ENCODE measurements at regions not wholly inside any gene's neighbourhood (a gene's known extent, or its start where the extent isn't known, plus 50 kb on each side); places are given as distances from the start of the nearest gene placed in this dataset.

- Histone ChIP-seq H3K36me3 (no peaks in the 10 kb centered on the region), H3K9me3 (no peaks in the 10 kb centered on the region), H3K27ac (no peak overlapping the region), H3K27me3 (no peaks in the 10 kb centered on the region), H3K4me3 (no peak overlapping the region), H3K4me1 (peaks cover 0 to 14% of the 10 kb centered on the region in 2 donors)
- ATAC-seq (no peak), DNase-seq (no peak)
- in situ Hi-C loops (cut with MboI; ENCODE audit: low sequenced_read_pairs in 4 of 4) (no loop called here), intact Hi-C loops (cut with DNase I; ENCODE audit: low total_unique reads) (no loop called here)
- TF ChIP-seq POLR2A (IDR thresholded peaks at IDR 0.05), result no peak
- no peak for TF ChIP-seq CTCF (IDR thresholded peaks at IDR 0.05 in 4 of 5, conservative IDR thresholded peaks at IDR 0.05 in 1 of 5)
Observed at GRCh38 chr2:221106241-221106640, 465.9 kb downstream of the EPHA4 start.

DNA sequence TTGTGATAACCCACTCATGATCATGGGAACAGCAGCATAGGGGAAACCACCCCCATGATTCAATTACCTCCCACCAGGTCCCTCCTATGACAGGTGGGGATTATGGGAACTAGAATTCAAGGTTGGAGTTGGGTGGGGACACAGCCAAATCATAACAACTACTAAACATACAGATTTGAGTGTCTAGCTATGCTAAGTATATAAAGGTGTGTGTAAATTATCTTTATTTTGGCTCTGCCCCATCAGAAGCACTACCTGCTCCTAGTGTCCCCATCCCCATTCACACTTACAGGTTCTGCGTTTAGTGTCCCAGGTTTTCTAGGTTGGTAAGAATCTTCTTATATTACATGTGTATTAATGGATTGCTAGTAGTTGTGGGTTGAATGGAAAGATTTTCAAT lies 464.7 kb downstream of the EPHA4 start:
- intact Hi-C loops (cut with DNase I; ENCODE audit: low total_unique reads) (no loop called here), in situ Hi-C loops (cut with MboI; ENCODE audit: low sequenced_read_pairs in 4 of 4) (no loop called here)
- no peak for ATAC-seq
- no peaks in the 10 kb centered on the region for H3K9me3 ChIP-seq
- no peaks in the 10 kb centered on the region for H3K27me3 ChIP-seq
- H3K4me1 ChIP-seq, result peaks cover 0 to 14% of the 10 kb centered on the region in 2 donors
- no peak overlapping the region for H3K4me3 ChIP-seq
- no peak for DNase-seq
- no peak for TF ChIP-seq CTCF (IDR thresholded peaks at IDR 0.05 in 4 of 5, conservative IDR thresholded peaks at IDR 0.05 in 1 of 5)
- H3K27ac ChIP-seq, result no peak overlapping the region
- no peaks in the 10 kb centered on the region for H3K36me3 ChIP-seq

DNA sequence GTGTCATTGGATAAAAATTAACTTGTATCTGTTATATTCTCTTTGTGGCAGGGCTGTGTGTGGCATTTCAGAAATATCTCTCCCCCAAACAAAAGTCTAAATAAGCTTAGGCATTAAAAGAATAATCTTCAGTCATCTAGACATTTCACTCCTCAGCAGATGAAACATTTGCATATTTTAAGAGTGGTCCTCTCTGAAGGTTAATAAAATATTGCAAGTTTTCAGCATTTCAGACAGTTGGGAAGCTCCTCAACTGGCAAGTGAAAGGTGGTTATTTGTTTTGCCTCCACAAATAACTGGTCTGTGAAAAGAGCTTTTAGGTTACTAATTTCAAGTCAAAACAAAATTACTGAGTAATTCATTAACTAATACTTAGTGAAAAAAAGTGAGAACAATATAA lies 462.6 kb downstream of the EPHA4 start:
- ATAC-seq (no peak), DNase-seq (no peak)
- H3K9me3 ChIP-seq, result no peaks in the 10 kb centered on the region
- no peak overlapping the region for H3K27ac ChIP-seq
- in situ Hi-C loops (cut with MboI; ENCODE audit: low sequenced_read_pairs in 4 of 4), result no loop called here
- intact Hi-C loops (cut with DNase I; ENCODE audit: low total_unique reads), result no loop called here
- H3K36me3 ChIP-seq, result no peaks in the 10 kb centered on the region
- no peak overlapping the region for H3K4me3 ChIP-seq
- TF ChIP-seq CTCF (IDR thresholded peaks at IDR 0.05 in 4 of 5, conservative IDR thresholded peaks at IDR 0.05 in 1 of 5) (no peak), POLR2A (IDR thresholded peaks at IDR 0.05) (no peak)
- no peaks in the 10 kb centered on the region for H3K27me3 ChIP-seq
- H3K4me1 ChIP-seq, result peaks cover 0 to 3% of the 10 kb centered on the region in 2 donors

DNA sequence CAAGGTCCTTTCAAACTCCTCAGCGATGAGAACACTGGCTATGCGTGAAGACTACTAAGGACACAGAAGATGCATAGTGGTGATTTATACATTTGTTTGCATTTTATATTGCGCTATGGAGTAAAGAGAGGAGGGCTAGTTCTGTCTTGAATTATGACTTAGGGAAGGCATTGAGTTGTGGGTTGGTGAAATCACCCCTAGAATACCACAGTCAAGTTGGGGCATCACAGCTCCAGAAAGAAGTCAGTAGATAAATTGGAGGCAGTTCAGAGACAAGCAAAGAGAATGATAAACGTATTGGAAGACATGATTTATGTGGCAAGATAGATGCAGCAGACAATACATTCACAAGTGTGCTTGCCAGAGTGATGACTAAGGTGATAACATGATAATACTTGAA lies 460.4 kb downstream of the EPHA4 start:
- no peak overlapping the region for H3K27ac ChIP-seq
- H3K4me1 ChIP-seq, result no peaks in the 10 kb centered on the region
- intact Hi-C loops (cut with DNase I; ENCODE audit: low total_unique reads), result no loop called here
- no peaks in the 10 kb centered on the region for H3K9me3 ChIP-seq
- H3K36me3 ChIP-seq, result no peaks in the 10 kb centered on the region
- ATAC-seq, result no peak
- no peak overlapping the region for H3K4me3 ChIP-seq
- TF ChIP-seq POLR2A (IDR thresholded peaks at IDR 0.05) (no peak), CTCF (IDR thresholded peaks at IDR 0.05 in 4 of 5, conservative IDR thresholded peaks at IDR 0.05 in 1 of 5) (no peak)
- no peak for DNase-seq
- no peaks in the 10 kb centered on the region for H3K27me3 ChIP-seq
- in situ Hi-C loops (cut with MboI; ENCODE audit: low sequenced_read_pairs in 4 of 4), result no loop called here

GRCh38 chr2:221112744-221113143 lies 459.4 kb downstream of the EPHA4 start:
- DNase-seq, result no peak
- TF ChIP-seq POLR2A (IDR thresholded peaks at IDR 0.05) (no peak), CTCF (IDR thresholded peaks at IDR 0.05 in 4 of 5, conservative IDR thresholded peaks at IDR 0.05 in 1 of 5) (no peak)
- in situ Hi-C loops (cut with MboI; ENCODE audit: low sequenced_read_pairs in 4 of 4) (no loop called here), intact Hi-C loops (cut with DNase I; ENCODE audit: low total_unique reads) (no loop called here)
- H3K27me3 ChIP-seq, result no peaks in the 10 kb centered on the region
- H3K36me3 ChIP-seq, result no peaks in the 10 kb centered on the region
- no peaks in the 10 kb centered on the region for H3K4me1 ChIP-seq
- H3K27ac ChIP-seq, result no peak overlapping the region
- ATAC-seq, result no peak
- no peaks in the 10 kb centered on the region for H3K9me3 ChIP-seq
- H3K4me3 ChIP-seq, result no peak overlapping the region

Measured in gastrocnemius medialis (tissue), 4 donors.